Vagina (tissue), 2 donors: ENCODE measurements at regions not wholly inside any gene's neighbourhood (a gene's known extent, or its start where the extent isn't known, plus 50 kb on each side); places are given as distances from the start of the nearest gene placed in this dataset.

Experiments used
- CTCF ChIP-seq, 3 experiments: fragments of 450-650 bp in 2 of 3; fragments of 200-600 bp in 1 of 3; sonication (generic) in 1 of 3; IDR thresholded peaks; one replicate each; pipeline ENCODE4 v1.5.1; 2017 to 2019; ENCODE audit warnings: antibody characterized with exemption in 3 of 3, mild to moderate bottlenecking in 2 of 3, moderate library complexity in 2 of 3
- POLR2A ChIP-seq, 2 donors: fragments of 450-650 bp; IDR thresholded peaks; one replicate each; pipeline ENCODE4 v1.6.1; 2017; ENCODE audit warnings: antibody characterized with exemption in 2 of 2, mild to moderate bottlenecking in 2 of 2, moderate library complexity in 2 of 2
- POLR2AphosphoS5 ChIP-seq, 2 donors: sonication (generic); formaldehyde crosslinking; IDR thresholded peaks; one replicate each; pipeline ENCODE4 v1.9.0; 2017; ENCODE audit warnings: antibody characterized with exemption in 2 of 2, mild to moderate bottlenecking in 2 of 2, low read depth in 1 of 2; ENCODE audit not compliant: insufficient read depth in 1 of 2

- no peak for TF ChIP-seq CTCF (IDR thresholded peaks at IDR 0.05)
- TF ChIP-seq POLR2AphosphoS5 (IDR thresholded peaks at IDR 0.05; ENCODE audit: insufficient read depth in 1 of 2, low read depth in 1 of 2) = peak in 1 of 2 donors; percentile 78
- no peak for TF ChIP-seq POLR2A (IDR thresholded peaks at IDR 0.05)
Observed at GRCh38 chr5:74167206-74167929, 473.2 kb downstream of the ENC1 start.
